ENCODE measurements at regions not wholly inside any gene's neighbourhood (a gene's known extent, or its start where the extent isn't known, plus 50 kb on each side); places are given as distances from the start of the nearest gene placed in this dataset.

- Histone ChIP-seq H3K27me3 (replicated peaks; ENCODE audit: control insufficient read depth, insufficient read depth, low read length, poor library complexity, severe bottlenecking) (no peaks in the 10 kb centered on the region), H3K27ac (ENCODE audit: insufficient read depth, low read length, poor library complexity, severe bottlenecking) (no peak overlapping the region), H3K4me1 (ENCODE audit: control insufficient read depth, insufficient read depth, low read length, poor library complexity, severe bottlenecking) (no peaks in the 10 kb centered on the region), H3K36me3 (ENCODE audit: control insufficient read depth, insufficient read depth, low read length) (no peaks in the 10 kb centered on the region), H3K4me3 (ENCODE audit: insufficient read depth, low read depth, low read length, poor library complexity, severe bottlenecking) (no peak overlapping the region), H3K9me3 (ENCODE audit: control insufficient read depth, low read length) (no peaks in the 10 kb centered on the region)
- no peak for DNase-seq
These were observed 62.9 kb upstream of the IL17B start for GRCh38 chr5:149441986-149442385.

GRCh38 chr5:149441194-149441753, 62.2 kb upstream of the IL17B start:
- H3K27ac ChIP-seq (ENCODE audit: insufficient read depth, low read length, poor library complexity, severe bottlenecking), result no peak overlapping the region

GRCh38 chr5:149439899-149440542, 60.9 kb upstream of the IL17B start:
- Histone ChIP-seq H3K4me1 (ENCODE audit: control insufficient read depth, insufficient read depth, low read length, poor library complexity, severe bottlenecking) (no peaks in the 10 kb centered on the region), H3K4me3 (ENCODE audit: insufficient read depth, low read depth, low read length, poor library complexity, severe bottlenecking) (no peak overlapping the region), H3K27ac (ENCODE audit: insufficient read depth, low read length, poor library complexity, severe bottlenecking) (no peak overlapping the region), H3K9me3 (ENCODE audit: control insufficient read depth, low read length) (no peaks in the 10 kb centered on the region), H3K36me3 (ENCODE audit: control insufficient read depth, insufficient read depth, low read length) (no peaks in the 10 kb centered on the region), H3K27me3 (replicated peaks; ENCODE audit: control insufficient read depth, insufficient read depth, low read length, poor library complexity, severe bottlenecking) (no peaks in the 10 kb centered on the region)
- DNase-seq, result no peak

More at GRCh38 chr5:149441194-149441753, 62.2 kb upstream of the IL17B start:
- no peak for DNase-seq
- Histone ChIP-seq H3K4me3 (ENCODE audit: insufficient read depth, low read depth, low read length, poor library complexity, severe bottlenecking) (no peak overlapping the region), H3K4me1 (ENCODE audit: control insufficient read depth, insufficient read depth, low read length, poor library complexity, severe bottlenecking) (no peaks in the 10 kb centered on the region), H3K36me3 (ENCODE audit: control insufficient read depth, insufficient read depth, low read length) (no peaks in the 10 kb centered on the region), H3K27me3 (replicated peaks; ENCODE audit: control insufficient read depth, insufficient read depth, low read length, poor library complexity, severe bottlenecking) (no peaks in the 10 kb centered on the region), H3K9me3 (ENCODE audit: control insufficient read depth, low read length) (no peaks in the 10 kb centered on the region)

GRCh38 chr5:149438711-149439132, 59.6 kb upstream of the IL17B start:
- Histone ChIP-seq H3K4me3 (ENCODE audit: insufficient read depth, low read depth, low read length, poor library complexity, severe bottlenecking) (no peak overlapping the region), H3K27me3 (replicated peaks; ENCODE audit: control insufficient read depth, insufficient read depth, low read length, poor library complexity, severe bottlenecking) (no peaks in the 10 kb centered on the region), H3K4me1 (ENCODE audit: control insufficient read depth, insufficient read depth, low read length, poor library complexity, severe bottlenecking) (no peaks in the 10 kb centered on the region), H3K36me3 (ENCODE audit: control insufficient read depth, insufficient read depth, low read length) (no peaks in the 10 kb centered on the region), H3K27ac (ENCODE audit: insufficient read depth, low read length, poor library complexity, severe bottlenecking) (no peak overlapping the region), H3K9me3 (ENCODE audit: control insufficient read depth, low read length) (no peaks in the 10 kb centered on the region)
- DNase-seq, result no peak

- Histone ChIP-seq H3K36me3 (ENCODE audit: control insufficient read depth, insufficient read depth, low read length) (no peaks in the 10 kb centered on the region), H3K9me3 (ENCODE audit: control insufficient read depth, low read length) (no peaks in the 10 kb centered on the region), H3K27ac (ENCODE audit: insufficient read depth, low read length, poor library complexity, severe bottlenecking) (no peak overlapping the region), H3K4me3 (ENCODE audit: insufficient read depth, low read depth, low read length, poor library complexity, severe bottlenecking) (no peak overlapping the region), H3K27me3 (replicated peaks; ENCODE audit: control insufficient read depth, insufficient read depth, low read length, poor library complexity, severe bottlenecking) (no peaks in the 10 kb centered on the region), H3K4me1 (ENCODE audit: control insufficient read depth, insufficient read depth, low read length, poor library complexity, severe bottlenecking) (no peaks in the 10 kb centered on the region)
- DNase-seq, result no peak
These were observed 59.2 kb upstream of the IL17B start for GRCh38 chr5:149438281-149438680.

GRCh38 chr5:149437391-149438040, 58.4 kb upstream of the IL17B start:
- H3K9me3 ChIP-seq (ENCODE audit: control insufficient read depth, low read length), result no peaks in the 10 kb centered on the region
- DNase-seq, result no peak
- H3K27ac ChIP-seq (ENCODE audit: insufficient read depth, low read length, poor library complexity, severe bottlenecking), result no peak overlapping the region
- H3K27me3 ChIP-seq (replicated peaks; ENCODE audit: control insufficient read depth, insufficient read depth, low read length, poor library complexity, severe bottlenecking), result no peaks in the 10 kb centered on the region
- no peak overlapping the region for H3K4me3 ChIP-seq (ENCODE audit: insufficient read depth, low read depth, low read length, poor library complexity, severe bottlenecking)
- no peaks in the 10 kb centered on the region for H3K36me3 ChIP-seq (ENCODE audit: control insufficient read depth, insufficient read depth, low read length)
- no peaks in the 10 kb centered on the region for H3K4me1 ChIP-seq (ENCODE audit: control insufficient read depth, insufficient read depth, low read length, poor library complexity, severe bottlenecking)

GRCh38 chr5:149435660-149436059, 56.6 kb upstream of the IL17B start:
- Histone ChIP-seq H3K27ac (ENCODE audit: insufficient read depth, low read length, poor library complexity, severe bottlenecking) (no peak overlapping the region), H3K36me3 (ENCODE audit: control insufficient read depth, insufficient read depth, low read length) (no peaks in the 10 kb centered on the region), H3K27me3 (replicated peaks; ENCODE audit: control insufficient read depth, insufficient read depth, low read length, poor library complexity, severe bottlenecking) (no peaks in the 10 kb centered on the region), H3K4me3 (ENCODE audit: insufficient read depth, low read depth, low read length, poor library complexity, severe bottlenecking) (no peak overlapping the region), H3K4me1 (ENCODE audit: control insufficient read depth, insufficient read depth, low read length, poor library complexity, severe bottlenecking) (no peaks in the 10 kb centered on the region), H3K9me3 (ENCODE audit: control insufficient read depth, low read length) (no peaks in the 10 kb centered on the region)
- no peak for DNase-seq

GRCh38 chr5:149435015-149435376, 55.9 kb upstream of the IL17B start:
- Histone ChIP-seq H3K27ac (ENCODE audit: insufficient read depth, low read length, poor library complexity, severe bottlenecking) (no peak overlapping the region), H3K36me3 (ENCODE audit: control insufficient read depth, insufficient read depth, low read length) (no peaks in the 10 kb centered on the region), H3K27me3 (replicated peaks; ENCODE audit: control insufficient read depth, insufficient read depth, low read length, poor library complexity, severe bottlenecking) (no peaks in the 10 kb centered on the region), H3K9me3 (ENCODE audit: control insufficient read depth, low read length) (no peaks in the 10 kb centered on the region), H3K4me3 (ENCODE audit: insufficient read depth, low read depth, low read length, poor library complexity, severe bottlenecking) (no peak overlapping the region), H3K4me1 (ENCODE audit: control insufficient read depth, insufficient read depth, low read length, poor library complexity, severe bottlenecking) (no peaks in the 10 kb centered on the region)
- no peak for DNase-seq

GRCh38 chr5:149434162-149435014, 55.3 kb upstream of the IL17B start:
- no peak overlapping the region for H3K4me3 ChIP-seq (ENCODE audit: insufficient read depth, low read depth, low read length, poor library complexity, severe bottlenecking)
- no peaks in the 10 kb centered on the region for H3K9me3 ChIP-seq (ENCODE audit: control insufficient read depth, low read length)
- H3K27me3 ChIP-seq (replicated peaks; ENCODE audit: control insufficient read depth, insufficient read depth, low read length, poor library complexity, severe bottlenecking), result no peaks in the 10 kb centered on the region
- no peaks in the 10 kb centered on the region for H3K4me1 ChIP-seq (ENCODE audit: control insufficient read depth, insufficient read depth, low read length, poor library complexity, severe bottlenecking)
- DNase-seq, result peak in 2 of 3 donors; percentile 12 to 24
- no peaks in the 10 kb centered on the region for H3K36me3 ChIP-seq (ENCODE audit: control insufficient read depth, insufficient read depth, low read length)
- no peak overlapping the region for H3K27ac ChIP-seq (ENCODE audit: insufficient read depth, low read length, poor library complexity, severe bottlenecking)

All from effector memory CD4-positive, alpha-beta T cell (primary cell).